HepG2 (cell line): ENCODE measurements at regions not wholly inside any gene's neighbourhood (a gene's known extent, or its start where the extent isn't known, plus 50 kb on each side); places are given as distances from the start of the nearest gene placed in this dataset.

Experiments
- ATRX ChIP-seq: sonication (generic); formaldehyde crosslinking; IDR thresholded peaks from 2 replicates; pipeline ENCODE4 v1.4.0; 2020; ENCODE audit warnings: missing genetic modification reagents, borderline replicate concordance
- BCL6 ChIP-seq: IDR thresholded peaks from 2 replicates; pipeline ENCODE4 v1.6.1; 2016; ENCODE audit warnings: missing genetic modification reagents, missing compliant biosample characterization
- CTCF ChIP-seq: sonication (generic); formaldehyde crosslinking; IDR thresholded peaks from 2 replicates; pipeline ENCODE4 v1.5.0; 2020; ENCODE audit warnings: mild to moderate bottlenecking, missing genetic modification reagents, moderate library complexity
- HDAC2 ChIP-seq: sonication (generic); formaldehyde crosslinking; IDR thresholded peaks from 2 replicates; pipeline ENCODE4 v1.4.0; 2020; ENCODE audit warnings: missing genetic modification reagents
- HOMEZ ChIP-seq: IDR thresholded peaks from 2 replicates; pipeline ENCODE4 v1.6.1; 2016; ENCODE audit warnings: low read depth
- MEF2D ChIP-seq: sonication (generic); formaldehyde crosslinking; IDR thresholded peaks from 2 replicates; pipeline ENCODE4 v1.5.1; 2020; ENCODE audit warnings: mild to moderate bottlenecking, missing genetic modification reagents
- MEIS1 ChIP-seq: sonication (generic); formaldehyde crosslinking; IDR thresholded peaks from 2 replicates; pipeline ENCODE4 v1.9.0; 2021; ENCODE audit warnings: mild to moderate bottlenecking, missing genetic modification reagents, moderate library complexity, borderline replicate concordance
- NFKBIZ ChIP-seq: IDR thresholded peaks from 2 replicates; pipeline ENCODE4 v1.6.1; 2018; ENCODE audit warnings: missing genetic modification reagents, missing compliant biosample characterization
- RNF2 ChIP-seq: fragments of 450-650 bp; conservative IDR thresholded peaks from 2 replicates; pipeline ENCODE4 v1.6.1; 2016; ENCODE audit warnings: low read depth
- SALL2 ChIP-seq: sonication (generic); formaldehyde crosslinking; IDR thresholded peaks from 2 replicates; pipeline ENCODE4 v1.8.1; 2023; ENCODE audit warnings: mild to moderate bottlenecking, missing genetic modification reagents, inconsistent platforms
- SKIL ChIP-seq: sonication (generic); formaldehyde crosslinking; IDR thresholded peaks from 2 replicates; pipeline ENCODE4 v1.8.0; 2022; ENCODE audit warnings: missing genetic modification reagents, mild to moderate bottlenecking, moderate library complexity, borderline replicate concordance
- SMYD3 ChIP-seq: sonication (generic); formaldehyde crosslinking; IDR thresholded peaks from 2 replicates; pipeline ENCODE4 v1.8.1; 2023; ENCODE audit warnings: mild to moderate bottlenecking, missing genetic modification reagents
- ZBED4 ChIP-seq: sonication (generic); formaldehyde crosslinking; IDR thresholded peaks from 2 replicates; pipeline ENCODE4 v1.4.0; 2020; ENCODE audit warnings: missing genetic modification reagents, borderline replicate concordance
- ZNF230 ChIP-seq: sonication (generic); formaldehyde crosslinking; IDR thresholded peaks from 2 replicates; pipeline ENCODE4 v1.4.0; 2020; ENCODE audit warnings: mild to moderate bottlenecking, missing genetic modification reagents
- ZNF331 ChIP-seq: sonication (generic); formaldehyde crosslinking; IDR thresholded peaks from 2 replicates; pipeline ENCODE4 v1.4.0; 2020; ENCODE audit warnings: missing genetic modification reagents
- ZNF589 ChIP-seq: sonication (generic); formaldehyde crosslinking; conservative IDR thresholded peaks from 2 replicates; pipeline ENCODE4 v1.8.0; 2022; ENCODE audit warnings: mild to moderate bottlenecking, moderate library complexity, missing genetic modification reagents
- ZNF780A ChIP-seq: sonication (generic); formaldehyde crosslinking; IDR thresholded peaks from 2 replicates; pipeline ENCODE4 v1.8.0; 2022; ENCODE audit warnings: mild to moderate bottlenecking, missing genetic modification reagents, moderate library complexity
- ZNF788 ChIP-seq: sonication (generic); formaldehyde crosslinking; IDR thresholded peaks from 2 replicates; pipeline ENCODE4 v1.5.0; 2020; ENCODE audit warnings: mild to moderate bottlenecking, missing genetic modification reagents, borderline replicate concordance
- ZNF792 ChIP-seq: IDR thresholded peaks from 2 replicates; pipeline ENCODE4 v1.6.1; 2016
- ZSCAN30 ChIP-seq: sonication (generic); formaldehyde crosslinking; IDR thresholded peaks from 2 replicates; pipeline ENCODE4 v1.5.0; 2020; ENCODE audit warnings: mild to moderate bottlenecking, missing genetic modification reagents

GRCh38 chr2:16608661-16609643 is 56.7 kb downstream of the CYRIA start (continued):
- TF ChIP-seq MEF2D (no peak), ZNF788 (no peak), HDAC2 (CRISPR knock-in tag) (no peak), ZNF780A (CRISPR knock-in tag) (no peak), ZNF792 (CRISPR knock-in tag) (0 out of 2 replicates have a peak, but pooled peaks have one; percentile 14), BCL6 (CRISPR knock-in tag) (no peak), CTCF (peak; percentile 85), SKIL (CRISPR knock-in tag) (no peak), MEIS1 (CRISPR knock-in tag) (no peak), ZSCAN30 (CRISPR knock-in tag) (no peak), ZNF230 (CRISPR knock-in tag) (no peak), ZNF331 (no peak), ZBED4 (CRISPR knock-in tag) (no peak), SMYD3 (CRISPR knock-in tag) (no peak), SALL2 (CRISPR knock-in tag) (no peak), HOMEZ (CRISPR knock-in tag) (no peak), NFKBIZ (CRISPR knock-in tag) (no peak), ZNF589 (CRISPR knock-in tag) (no peak), RNF2 (no peak), ATRX (CRISPR knock-in tag) (no peak)
